GM23338 (cell line): ENCODE measurements at regions not wholly inside any gene's neighbourhood (a gene's known extent, or its start where the extent isn't known, plus 50 kb on each side); places are given as distances from the start of the nearest gene placed in this dataset.
A peak's percentile ranks its signal among the peaks of the same experiment; 100 is the strongest.

ENCODE experiments used
- ATAC-seq: fragments of 200-7000 bp; cut with Tn5 transposase; 3 replicates; pipeline ENCODE4 v1.9.1; 2020
- DNase-seq: peaks from one replicate; pipeline ENCODE4 v3.0.0-alpha.2; 2015; ENCODE audit warnings: low spot score
- H2AFZ ChIP-seq: fragments of 200-600 bp; sonication (generic); 2 replicates; pipeline ENCODE4 v1.8.0; 2016; ENCODE audit warnings: antibody characterized with exemption, mild to moderate bottlenecking, moderate library complexity
- H3F3A ChIP-seq: fragments of 200-600 bp; sonication (generic); replicated peaks from 2 replicates; pipeline ENCODE4 v1.8.0; 2017; ENCODE audit warnings: antibody characterized with exemption, mixed run types, low read depth
- H3K27ac ChIP-seq: fragments of 200-600 bp; sonication (generic); 2 replicates; pipeline ENCODE4 v1.6.1; 2016; ENCODE audit warnings: low read depth
- H3K27me3 ChIP-seq: fragments of 200-600 bp; sonication (generic); 2 replicates; pipeline ENCODE4 v1.8.0; 2016; ENCODE audit warnings: mild to moderate bottlenecking, mixed run types, moderate library complexity; ENCODE audit not compliant: insufficient read depth
- H3K36me3 ChIP-seq: fragments of 200-600 bp; sonication (generic); 2 replicates; pipeline ENCODE4 v1.8.0; 2016; ENCODE audit warnings: mild to moderate bottlenecking; ENCODE audit not compliant: insufficient read depth
- H3K4me1 ChIP-seq: fragments of 200-600 bp; sonication (generic); 2 replicates; pipeline ENCODE4 v1.8.0; 2016; ENCODE audit warnings: mild to moderate bottlenecking, moderate library complexity; ENCODE audit not compliant: insufficient read depth
- H3K4me2 ChIP-seq: fragments of 200-600 bp; sonication (generic); 2 replicates; pipeline ENCODE4 v1.7.1; 2017; ENCODE audit warnings: mixed run types
- H3K4me3 ChIP-seq: fragments of 200-600 bp; sonication (generic); 2 replicates; pipeline ENCODE4 v1.6.1; 2016; ENCODE audit warnings: mixed run types
- H3K79me2 ChIP-seq: fragments of 200-600 bp; sonication (generic); replicated peaks from 2 replicates; pipeline ENCODE4 v1.8.0; 2017; ENCODE audit warnings: mild to moderate bottlenecking; ENCODE audit not compliant: insufficient read depth
- H3K9me2 ChIP-seq: fragments of 200-600 bp; sonication (generic); 2 replicates; pipeline ENCODE4 v1.8.0; 2017; ENCODE audit not compliant: insufficient read depth
- H4K20me1 ChIP-seq: fragments of 200-600 bp; sonication (generic); replicated peaks from 2 replicates; pipeline ENCODE4 v1.8.0; 2017; ENCODE audit warnings: mild to moderate bottlenecking; ENCODE audit not compliant: insufficient read depth
- H3K27ac Mint-ChIP-seq: 2 replicates; pipeline ENCODE4 v1.8.0; 2020; ENCODE audit warnings: inconsistent platforms, mild to moderate bottlenecking, moderate library complexity, mixed read lengths
- H3K27me3 Mint-ChIP-seq: 3 replicates; pipeline ENCODE4 v1.8.0; 2022; ENCODE audit warnings: low read depth, mild to moderate bottlenecking, moderate library complexity, mixed read lengths, inconsistent platforms; ENCODE audit not compliant: insufficient read depth, poor library complexity
- H3K36me3 Mint-ChIP-seq: 3 replicates; pipeline ENCODE4 v1.8.0; 2021; ENCODE audit warnings: low read depth, mild to moderate bottlenecking, inconsistent platforms, moderate library complexity, mixed read lengths
- H3K4me1 Mint-ChIP-seq: 3 replicates; pipeline ENCODE4 v1.8.0; 2020; ENCODE audit warnings: mild to moderate bottlenecking, inconsistent platforms, mixed read lengths
- H3K4me3 Mint-ChIP-seq: 3 replicates; pipeline ENCODE4 v1.8.0; 2021; ENCODE audit warnings: moderate library complexity, mild to moderate bottlenecking, inconsistent platforms, mixed read lengths
- H3K9me3 Mint-ChIP-seq: 3 replicates; pipeline ENCODE4 v1.8.0; 2020; ENCODE audit warnings: moderate library complexity, mild to moderate bottlenecking, inconsistent platforms, mixed read lengths
- JUNB ChIP-seq: IDR thresholded peaks from one replicate; pipeline ENCODE4 v1.6.1; 2016; ENCODE audit warnings: antibody characterized with exemption; ENCODE audit not compliant: unreplicated experiment
- NANOG ChIP-seq: IDR thresholded peaks from 2 replicates; pipeline ENCODE4 v1.6.1; 2016; ENCODE audit warnings: antibody characterized with exemption, borderline replicate concordance
- TF ChIP-seq, protein P1 (sequence below): fragments of 250-450 bp; sonication (Bioruptor Pico); IDR thresholded peaks from 2 replicates; pipeline ENCODE4 v1.5.0; 2020; ENCODE audit warnings: mild to moderate bottlenecking, moderate library complexity
- TF ChIP-seq, protein P2 (sequence below): IDR thresholded peaks from one replicate; pipeline ENCODE4 v1.6.1; 2018; ENCODE audit warnings: antibody characterized with exemption; ENCODE audit not compliant: unreplicated experiment

- TF ChIP-seq, protein P1, sequence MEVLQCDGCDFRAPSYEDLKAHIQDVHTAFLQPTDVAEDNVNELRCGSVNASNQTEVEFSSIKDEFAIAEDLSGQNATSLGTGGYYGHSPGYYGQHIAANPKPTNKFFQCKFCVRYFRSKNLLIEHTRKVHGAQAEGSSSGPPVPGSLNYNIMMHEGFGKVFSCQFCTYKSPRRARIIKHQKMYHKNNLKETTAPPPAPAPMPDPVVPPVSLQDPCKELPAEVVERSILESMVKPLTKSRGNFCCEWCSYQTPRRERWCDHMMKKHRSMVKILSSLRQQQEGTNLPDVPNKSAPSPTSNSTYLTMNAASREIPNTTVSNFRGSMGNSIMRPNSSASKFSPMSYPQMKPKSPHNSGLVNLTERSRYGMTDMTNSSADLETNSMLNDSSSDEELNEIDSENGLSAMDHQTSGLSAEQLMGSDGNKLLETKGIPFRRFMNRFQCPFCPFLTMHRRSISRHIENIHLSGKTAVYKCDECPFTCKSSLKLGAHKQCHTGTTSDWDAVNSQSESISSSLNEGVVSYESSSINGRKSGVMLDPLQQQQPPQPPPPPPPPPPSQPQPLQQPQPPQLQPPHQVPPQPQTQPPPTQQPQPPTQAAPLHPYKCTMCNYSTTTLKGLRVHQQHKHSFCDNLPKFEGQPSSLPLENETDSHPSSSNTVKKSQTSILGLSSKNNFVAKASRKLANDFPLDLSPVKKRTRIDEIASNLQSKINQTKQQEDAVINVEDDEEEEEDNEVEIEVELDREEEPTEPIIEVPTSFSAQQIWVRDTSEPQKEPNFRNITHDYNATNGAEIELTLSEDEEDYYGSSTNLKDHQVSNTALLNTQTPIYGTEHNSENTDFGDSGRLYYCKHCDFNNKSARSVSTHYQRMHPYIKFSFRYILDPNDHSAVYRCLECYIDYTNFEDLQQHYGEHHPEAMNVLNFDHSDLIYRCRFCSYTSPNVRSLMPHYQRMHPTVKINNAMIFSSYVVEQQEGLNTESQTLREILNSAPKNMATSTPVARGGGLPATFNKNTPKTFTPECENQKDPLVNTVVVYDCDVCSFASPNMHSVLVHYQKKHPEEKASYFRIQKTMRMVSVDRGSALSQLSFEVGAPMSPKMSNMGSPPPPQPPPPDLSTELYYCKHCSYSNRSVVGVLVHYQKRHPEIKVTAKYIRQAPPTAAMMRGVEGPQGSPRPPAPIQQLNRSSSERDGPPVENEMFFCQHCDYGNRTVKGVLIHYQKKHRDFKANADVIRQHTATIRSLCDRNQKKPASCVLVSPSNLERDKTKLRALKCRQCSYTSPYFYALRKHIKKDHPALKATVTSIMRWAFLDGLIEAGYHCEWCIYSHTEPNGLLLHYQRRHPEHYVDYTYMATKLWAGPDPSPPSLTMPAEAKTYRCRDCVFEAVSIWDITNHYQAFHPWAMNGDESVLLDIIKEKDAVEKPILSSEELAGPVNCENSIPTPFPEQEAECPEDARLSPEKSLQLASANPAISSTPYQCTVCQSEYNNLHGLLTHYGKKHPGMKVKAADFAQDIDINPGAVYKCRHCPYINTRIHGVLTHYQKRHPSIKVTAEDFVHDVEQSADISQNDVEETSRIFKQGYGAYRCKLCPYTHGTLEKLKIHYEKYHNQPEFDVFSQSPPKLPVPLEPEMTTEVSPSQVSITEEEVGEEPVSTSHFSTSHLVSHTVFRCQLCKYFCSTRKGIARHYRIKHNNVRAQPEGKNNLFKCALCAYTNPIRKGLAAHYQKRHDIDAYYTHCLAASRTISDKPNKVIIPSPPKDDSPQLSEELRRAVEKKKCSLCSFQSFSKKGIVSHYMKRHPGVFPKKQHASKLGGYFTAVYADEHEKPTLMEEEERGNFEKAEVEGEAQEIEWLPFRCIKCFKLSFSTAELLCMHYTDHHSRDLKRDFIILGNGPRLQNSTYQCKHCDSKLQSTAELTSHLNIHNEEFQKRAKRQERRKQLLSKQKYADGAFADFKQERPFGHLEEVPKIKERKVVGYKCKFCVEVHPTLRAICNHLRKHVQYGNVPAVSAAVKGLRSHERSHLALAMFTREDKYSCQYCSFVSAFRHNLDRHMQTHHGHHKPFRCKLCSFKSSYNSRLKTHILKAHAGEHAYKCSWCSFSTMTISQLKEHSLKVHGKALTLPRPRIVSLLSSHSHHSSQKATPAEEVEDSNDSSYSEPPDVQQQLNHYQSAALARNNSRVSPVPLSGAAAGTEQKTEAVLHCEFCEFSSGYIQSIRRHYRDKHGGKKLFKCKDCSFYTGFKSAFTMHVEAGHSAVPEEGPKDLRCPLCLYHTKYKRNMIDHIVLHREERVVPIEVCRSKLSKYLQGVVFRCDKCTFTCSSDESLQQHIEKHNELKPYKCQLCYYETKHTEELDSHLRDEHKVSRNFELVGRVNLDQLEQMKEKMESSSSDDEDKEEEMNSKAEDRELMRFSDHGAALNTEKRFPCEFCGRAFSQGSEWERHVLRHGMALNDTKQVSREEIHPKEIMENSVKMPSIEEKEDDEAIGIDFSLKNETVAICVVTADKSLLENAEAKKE (CRISPR knock-in tag) = no peak
- no peak for TF ChIP-seq NANOG
Observed at GRCh38 chr14:22194664-22195063, 394.4 kb downstream of the DAD1 start (continued).

DNA sequence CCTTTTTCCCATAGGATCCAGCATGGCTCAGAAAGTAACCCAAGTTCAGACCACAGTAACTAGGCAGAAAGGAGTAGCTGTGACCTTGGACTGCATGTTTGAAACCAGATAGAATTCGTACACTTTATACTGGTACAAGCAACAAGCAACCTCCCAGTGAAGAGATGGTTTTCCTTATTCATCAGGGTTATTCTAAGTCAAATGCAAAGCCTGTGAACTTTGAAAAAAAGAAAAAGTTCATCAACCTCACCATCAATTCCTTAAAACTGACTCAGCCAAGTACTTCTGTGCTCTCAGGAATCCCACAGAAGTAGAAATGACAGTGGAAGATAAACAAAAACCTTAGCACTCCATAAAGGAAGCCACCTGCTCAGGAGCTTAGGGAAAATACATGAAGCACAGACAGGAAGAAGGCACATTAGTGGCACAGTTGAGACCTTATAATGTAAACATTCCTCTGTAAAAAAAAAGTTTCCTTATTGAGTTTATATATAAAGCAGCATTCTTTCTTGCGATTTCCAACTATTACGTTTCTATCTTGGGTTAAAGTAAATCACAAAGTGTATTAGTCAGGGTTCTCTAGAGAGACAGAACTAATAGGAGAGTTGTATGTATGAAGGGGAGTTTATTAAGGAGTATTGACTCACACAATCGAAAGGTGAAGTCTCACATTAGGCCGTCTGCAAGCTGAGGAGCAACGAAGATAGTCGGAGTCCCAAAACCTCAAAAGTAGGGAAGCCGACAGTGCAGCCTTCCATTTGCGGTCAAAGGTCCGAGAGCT is 398.4 kb downstream of the DAD1 start:
- H3K4me1 Mint-ChIP-seq = no peaks in the 10 kb centered on the region
- H3K27ac ChIP-seq = no peak overlapping the region
- no peak for TF ChIP-seq JUNB
- TF ChIP-seq, protein P2, sequence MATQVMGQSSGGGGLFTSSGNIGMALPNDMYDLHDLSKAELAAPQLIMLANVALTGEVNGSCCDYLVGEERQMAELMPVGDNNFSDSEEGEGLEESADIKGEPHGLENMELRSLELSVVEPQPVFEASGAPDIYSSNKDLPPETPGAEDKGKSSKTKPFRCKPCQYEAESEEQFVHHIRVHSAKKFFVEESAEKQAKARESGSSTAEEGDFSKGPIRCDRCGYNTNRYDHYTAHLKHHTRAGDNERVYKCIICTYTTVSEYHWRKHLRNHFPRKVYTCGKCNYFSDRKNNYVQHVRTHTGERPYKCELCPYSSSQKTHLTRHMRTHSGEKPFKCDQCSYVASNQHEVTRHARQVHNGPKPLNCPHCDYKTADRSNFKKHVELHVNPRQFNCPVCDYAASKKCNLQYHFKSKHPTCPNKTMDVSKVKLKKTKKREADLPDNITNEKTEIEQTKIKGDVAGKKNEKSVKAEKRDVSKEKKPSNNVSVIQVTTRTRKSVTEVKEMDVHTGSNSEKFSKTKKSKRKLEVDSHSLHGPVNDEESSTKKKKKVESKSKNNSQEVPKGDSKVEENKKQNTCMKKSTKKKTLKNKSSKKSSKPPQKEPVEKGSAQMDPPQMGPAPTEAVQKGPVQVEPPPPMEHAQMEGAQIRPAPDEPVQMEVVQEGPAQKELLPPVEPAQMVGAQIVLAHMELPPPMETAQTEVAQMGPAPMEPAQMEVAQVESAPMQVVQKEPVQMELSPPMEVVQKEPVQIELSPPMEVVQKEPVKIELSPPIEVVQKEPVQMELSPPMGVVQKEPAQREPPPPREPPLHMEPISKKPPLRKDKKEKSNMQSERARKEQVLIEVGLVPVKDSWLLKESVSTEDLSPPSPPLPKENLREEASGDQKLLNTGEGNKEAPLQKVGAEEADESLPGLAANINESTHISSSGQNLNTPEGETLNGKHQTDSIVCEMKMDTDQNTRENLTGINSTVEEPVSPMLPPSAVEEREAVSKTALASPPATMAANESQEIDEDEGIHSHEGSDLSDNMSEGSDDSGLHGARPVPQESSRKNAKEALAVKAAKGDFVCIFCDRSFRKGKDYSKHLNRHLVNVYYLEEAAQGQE = no peak
- TF ChIP-seq, protein P1 (CRISPR knock-in tag) = no peak
- no peak for TF ChIP-seq NANOG

More for the DNA sequence above, 398.4 kb downstream of the DAD1 start:
- Mint-ChIP-seq H3K27me3 (no peaks in the 10 kb centered on the region), H3K4me3 (no peak overlapping the region), H3K27ac (no peak overlapping the region), H3K36me3 (no peaks in the 10 kb centered on the region), H3K9me3 (no peaks in the 10 kb centered on the region)
- Histone ChIP-seq H3F3A (no peaks in the 10 kb centered on the region), H3K79me2 (no peaks in the 10 kb centered on the region), H3K27me3 (no peaks in the 10 kb centered on the region), H4K20me1 (no peaks in the 10 kb centered on the region), H3K36me3 (no peaks in the 10 kb centered on the region), H3K9me2 (no peaks in the 10 kb centered on the region), H3K4me2 (no peak overlapping the region), H3K4me3 (no peak overlapping the region), H3K4me1 (no peaks in the 10 kb centered on the region), H2AFZ (peak overlapping the region; percentile 38; the same call in 1 of the 2 replicates)
- DNase-seq = no peak
- no peak for ATAC-seq
